A673 (cell line): ENCODE measurements at regions not wholly inside any gene's neighbourhood (a gene's known extent, or its start where the extent isn't known, plus 50 kb on each side); places are given as distances from the start of the nearest gene placed in this dataset.

ENCODE experiments used
- BruUV-seq: library from RNA; stranded (reverse); fragments of 400-500 nt; replicated peaks from 2 replicates; lab custom pipeline; 2021; lab: Mats Ljungman, UMichigan
- CTCF ChIA-PET: fragments of 300-600 bp; sonication (Branson Sonifier 250); formaldehyde crosslinking; loops from one replicate; lab custom pipeline; 2022; ENCODE audit warnings: antibody characterized with exemption; lab: Charles Lee
- POLR2A ChIA-PET: fragments of 300-600 bp; sonication (Branson Sonifier 250); formaldehyde crosslinking; loops from one replicate; lab custom pipeline; 2022; ENCODE audit warnings: antibody characterized with exemption; ENCODE audit not compliant: low non-redundant PET; lab: Charles Lee
- DNase-seq: peaks from one replicate; pipeline ENCODE4 v3.0.0-alpha.2; 2015; ENCODE audit warnings: low spot score
- H3K27ac ChIP-seq: fragments of 200-600 bp; sonication (generic); 2 replicates; pipeline ENCODE4 v1.5.1; 2016; ENCODE audit warnings: mixed run types, low read depth, mild to moderate bottlenecking, mixed read lengths, antibody characterized with exemption, low read length; ENCODE audit not compliant: poor library complexity, severe bottlenecking
- H3K27me3 ChIP-seq: fragments of 200-600 bp; sonication (generic); replicated peaks from 2 replicates; pipeline ENCODE4 v1.6.1; 2017; ENCODE audit warnings: mixed run types, low read depth, mild to moderate bottlenecking, mixed read lengths, antibody characterized with exemption, low read length; ENCODE audit not compliant: insufficient read depth, poor library complexity
- H3K36me3 ChIP-seq: fragments of 200-600 bp; sonication (generic); 2 replicates; pipeline ENCODE4 v1.6.1; 2016; ENCODE audit warnings: mixed run types, mild to moderate bottlenecking, mixed read lengths, antibody characterized with exemption, low read length; ENCODE audit not compliant: insufficient read depth, poor library complexity, severe bottlenecking
- H3K4me1 ChIP-seq: fragments of 200-600 bp; sonication (generic); 2 replicates; pipeline ENCODE4 v1.6.1; 2017; ENCODE audit warnings: mixed run types, mild to moderate bottlenecking, mixed read lengths, antibody characterized with exemption, low read length; ENCODE audit not compliant: insufficient read depth, poor library complexity, severe bottlenecking
- H3K4me3 ChIP-seq: fragments of 200-600 bp; sonication (generic); 2 replicates; pipeline ENCODE4 v1.5.1; 2016; ENCODE audit warnings: low read depth, mixed run types, mild to moderate bottlenecking, mixed read lengths, low read length; ENCODE audit not compliant: poor library complexity, severe bottlenecking
- H3K9me3 ChIP-seq: fragments of 200-600 bp; sonication (generic); 2 replicates; pipeline ENCODE4 v1.6.1; 2016; ENCODE audit warnings: mixed run types, low read depth, mild to moderate bottlenecking, mixed read lengths, antibody characterized with exemption, low read length; ENCODE audit not compliant: poor library complexity, severe bottlenecking
- CTCF ChIP-seq: fragments of 300-800, 200-600 bp; sonication (generic); conservative IDR thresholded peaks from 2 replicates; pipeline ENCODE4 v1.5.1; 2017; ENCODE audit warnings: low read depth, mild to moderate bottlenecking, antibody characterized with exemption, low read length, moderate library complexity, mixed read lengths
- EZH2 ChIP-seq: fragments of 200-600 bp; sonication (generic); IDR thresholded peaks from 2 replicates; pipeline ENCODE4 v1.6.1; 2017; ENCODE audit warnings: borderline replicate concordance, low read depth, mild to moderate bottlenecking, mixed read lengths, antibody characterized with exemption, low read length; ENCODE audit not compliant: poor library complexity, severe bottlenecking
- intact Hi-C: fragments of 100-400 bp; cut with micrococcal nuclease; formaldehyde crosslinking; loops from one replicate; pipeline ENCODE4 v1.10.0; 2022; ENCODE audit not compliant: unreplicated experiment

DNA sequence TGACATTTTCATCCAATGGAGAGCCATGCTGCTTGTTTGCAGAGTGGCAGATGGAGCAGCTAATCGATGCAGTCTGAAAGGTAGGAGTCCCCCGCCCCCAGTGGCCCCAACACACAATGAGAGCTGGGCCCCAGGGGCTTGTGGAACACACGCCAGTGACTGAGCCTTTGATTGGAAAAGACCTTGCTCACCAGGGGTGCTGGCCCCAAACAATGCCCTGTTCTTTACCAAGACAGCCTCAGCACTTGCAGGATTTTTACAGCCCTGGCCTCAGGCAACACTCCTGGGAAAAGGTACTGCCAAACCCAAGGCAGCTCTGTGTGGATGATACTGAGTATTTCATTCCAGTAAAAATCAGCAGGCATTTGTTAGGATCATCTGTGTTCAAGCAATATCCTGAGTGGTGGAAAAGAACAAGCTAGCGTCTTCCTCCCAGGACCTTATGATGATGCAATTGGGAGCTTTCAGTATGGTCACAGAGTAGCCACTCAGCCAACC, 276.8 kb upstream of the CLINT1 start:
- intact Hi-C loops: no loop called here
- ChIA-PET CTCF (no interaction called here), POLR2A (no interaction called here)
- H3K4me3 ChIP-seq: no peak overlapping the region
- no peak overlapping the region for H3K27ac ChIP-seq
- no peak for TF ChIP-seq CTCF
- TF ChIP-seq EZH2: no peak
- DNase-seq: no peak
- H3K27me3 ChIP-seq: no peaks in the 10 kb centered on the region
- no peaks in the 10 kb centered on the region for H3K36me3 ChIP-seq
- BruUV-seq: no TSS peak
- no peaks in the 10 kb centered on the region for H3K9me3 ChIP-seq
- H3K4me1 ChIP-seq: no peaks in the 10 kb centered on the region

- intact Hi-C loops: no loop called here
- H3K36me3 ChIP-seq: no peaks in the 10 kb centered on the region
- no TSS peak for BruUV-seq
These were observed 274.4 kb upstream of the CLINT1 start for GRCh38 chr5:158133369-158133768.

GRCh38 chr5:158127536-158127935, 268.6 kb upstream of the CLINT1 start:
- no TSS peak for BruUV-seq
- ChIA-PET CTCF (no interaction called here), POLR2A (no interaction called here)
- no peak for DNase-seq
- H3K9me3 ChIP-seq: no peaks in the 10 kb centered on the region
- TF ChIP-seq EZH2 (no peak), CTCF (no peak)
- no peaks in the 10 kb centered on the region for H3K4me1 ChIP-seq
- H3K27ac ChIP-seq: no peak overlapping the region
- no peak overlapping the region for H3K4me3 ChIP-seq
- no peaks in the 10 kb centered on the region for H3K36me3 ChIP-seq
- H3K27me3 ChIP-seq: no peaks in the 10 kb centered on the region
- intact Hi-C loops: no loop called here

More at GRCh38 chr5:158133369-158133768, 274.4 kb upstream of the CLINT1 start:
- DNase-seq: no peak
- H3K9me3 ChIP-seq: no peaks in the 10 kb centered on the region
- no peaks in the 10 kb centered on the region for H3K27me3 ChIP-seq
- POLR2A ChIA-PET: no interaction called here
- no peak for TF ChIP-seq EZH2
- TF ChIP-seq CTCF: no peak
- CTCF ChIA-PET: no interaction called here
- no peaks in the 10 kb centered on the region for H3K4me1 ChIP-seq
- no peak overlapping the region for H3K27ac ChIP-seq
- H3K4me3 ChIP-seq: no peak overlapping the region
